DOHH2 (cell line): ENCODE measurements at regions not wholly inside any gene's neighbourhood (a gene's known extent, or its start where the extent isn't known, plus 50 kb on each side); places are given as distances from the start of the nearest gene placed in this dataset.

Experiments used
- H3F3A ChIP-seq: fragments of 200-600 bp; sonication (generic), shearing (Covaris generic); 2 replicates; pipeline ENCODE4 v1.6.0; 2016; ENCODE audit warnings: antibody characterized with exemption, mild to moderate bottlenecking; ENCODE audit not compliant: control insufficient read depth, insufficient read depth
- H3K27ac ChIP-seq: fragments of 200-600 bp; sonication (generic); 2 replicates; pipeline ENCODE4 v1.5.1; 2014; ENCODE audit warnings: low read depth, mild to moderate bottlenecking, low read length, moderate library complexity
- H3K27me3 ChIP-seq: fragments of 200-600 bp; sonication (generic); 2 replicates; pipeline ENCODE4 v1.6.1; 2014; ENCODE audit warnings: mild to moderate bottlenecking, low read length, mixed read lengths; ENCODE audit not compliant: control insufficient read depth
- H3K36me3 ChIP-seq: fragments of 200-600 bp; sonication (generic); 2 replicates; pipeline ENCODE4 v1.6.1; 2014; ENCODE audit warnings: mild to moderate bottlenecking, low read length, moderate library complexity, mixed read lengths; ENCODE audit not compliant: control insufficient read depth
- H3K4me1 ChIP-seq: fragments of 200-600 bp; sonication (generic); 2 replicates; pipeline ENCODE4 v1.6.1; 2014; ENCODE audit warnings: mild to moderate bottlenecking, low read length, mixed read lengths; ENCODE audit not compliant: control insufficient read depth
- H3K4me2 ChIP-seq: fragments of 200-600 bp; sonication (generic); 2 replicates; pipeline ENCODE4 v1.6.0; 2014; ENCODE audit warnings: mild to moderate bottlenecking, low read length, moderate library complexity
- H3K4me3 ChIP-seq: fragments of 200-600 bp; sonication (generic); 2 replicates; pipeline ENCODE4 v1.5.1; 2014; ENCODE audit warnings: mild to moderate bottlenecking, low read length, mixed read lengths
- H3K79me2 ChIP-seq: fragments of 200-600 bp; sonication (generic); 2 replicates; pipeline ENCODE4 v1.6.1; 2014; ENCODE audit warnings: mild to moderate bottlenecking, low read length, mixed read lengths; ENCODE audit not compliant: control insufficient read depth
- H3K9me2 ChIP-seq: fragments of 200-600 bp; sonication (generic); replicated peaks from 2 replicates; pipeline ENCODE4 v1.6.1; 2014; ENCODE audit warnings: mild to moderate bottlenecking, low read length, mixed read lengths; ENCODE audit not compliant: control insufficient read depth
- H3K9me3 ChIP-seq: fragments of 200-600 bp; sonication (generic); 2 replicates; pipeline ENCODE4 v1.6.1; 2014; ENCODE audit warnings: antibody characterized with exemption, low read length, mixed read lengths; ENCODE audit not compliant: control insufficient read depth, insufficient read depth
- H4K20me1 ChIP-seq: fragments of 200-600 bp; sonication (generic); 2 replicates; pipeline ENCODE4 v1.6.0; 2014; ENCODE audit warnings: low read depth, mild to moderate bottlenecking, antibody characterized with exemption, low read length, moderate library complexity; ENCODE audit not compliant: control insufficient read depth, insufficient read depth
- EZH2phosphoT487 ChIP-seq: fragments of 200-600 bp; sonication (generic); IDR thresholded peaks from 2 replicates; pipeline ENCODE4 v1.6.1; 2017; ENCODE audit warnings: borderline replicate concordance, mild to moderate bottlenecking, antibody characterized with exemption, low read length, moderate library complexity, mixed read lengths
- TF ChIP-seq, protein P1 (sequence below): fragments of 200-600 bp; sonication (generic); IDR thresholded peaks from one replicate; pipeline ENCODE4 v1.5.1; 2014; ENCODE audit warnings: antibody characterized with exemption, mild to moderate bottlenecking, low read depth, low read length; ENCODE audit not compliant: poor library complexity, severe bottlenecking

DNA sequence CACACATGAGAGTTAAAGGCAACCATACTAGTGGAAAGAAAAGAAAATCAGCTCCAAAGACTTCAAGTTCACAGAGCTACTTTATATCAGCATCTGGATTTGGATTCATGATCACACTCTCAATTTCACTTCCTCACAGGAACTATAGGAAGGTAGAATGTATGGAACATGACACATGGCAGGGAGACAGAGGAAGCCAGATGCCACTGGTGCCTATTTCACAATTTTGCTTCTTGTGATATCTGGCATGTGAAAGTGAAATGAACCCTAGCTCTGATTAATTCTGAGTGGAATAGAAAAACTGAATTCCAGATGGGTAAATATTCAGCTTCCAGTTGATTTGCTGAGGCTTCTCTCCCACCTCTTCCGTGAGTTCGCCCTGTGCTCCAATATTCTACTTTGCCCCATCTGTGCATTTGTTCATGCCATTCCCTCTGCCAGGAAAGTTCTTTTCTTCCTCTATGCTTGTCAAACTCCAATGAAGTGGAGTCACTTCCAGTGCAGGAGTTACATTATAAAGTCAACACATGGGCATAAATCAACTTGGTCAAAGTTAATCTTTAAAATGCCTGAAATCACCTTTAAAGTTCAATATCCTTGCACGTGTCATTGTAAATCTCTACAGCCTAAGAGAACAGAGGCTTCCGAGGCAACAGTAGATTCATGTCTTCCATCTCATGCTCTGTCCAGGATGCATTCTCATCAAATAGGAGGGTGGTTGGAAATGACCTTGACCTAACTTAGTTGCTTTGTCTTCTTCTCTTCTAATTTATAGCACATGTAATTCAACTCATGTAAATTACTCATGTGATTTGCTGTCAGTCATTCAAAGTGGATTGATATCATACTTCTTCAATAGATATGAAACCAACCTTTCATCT, 275.3 kb downstream of the HIVEP2 start:
- Histone ChIP-seq H3K79me2 (no peaks in the 10 kb centered on the region), H3F3A (no peaks in the 10 kb centered on the region), H3K9me2 (no peaks in the 10 kb centered on the region), H3K4me3 (no peak overlapping the region), H3K36me3 (no peaks in the 10 kb centered on the region), H3K27ac (no peak overlapping the region), H4K20me1 (no peaks in the 10 kb centered on the region), H3K4me2 (no peak overlapping the region), H3K4me1 (peaks cover 16% of the 10 kb centered on the region), H3K9me3 (no peaks in the 10 kb centered on the region), H3K27me3 (no peaks in the 10 kb centered on the region)
- TF ChIP-seq, protein P1, sequence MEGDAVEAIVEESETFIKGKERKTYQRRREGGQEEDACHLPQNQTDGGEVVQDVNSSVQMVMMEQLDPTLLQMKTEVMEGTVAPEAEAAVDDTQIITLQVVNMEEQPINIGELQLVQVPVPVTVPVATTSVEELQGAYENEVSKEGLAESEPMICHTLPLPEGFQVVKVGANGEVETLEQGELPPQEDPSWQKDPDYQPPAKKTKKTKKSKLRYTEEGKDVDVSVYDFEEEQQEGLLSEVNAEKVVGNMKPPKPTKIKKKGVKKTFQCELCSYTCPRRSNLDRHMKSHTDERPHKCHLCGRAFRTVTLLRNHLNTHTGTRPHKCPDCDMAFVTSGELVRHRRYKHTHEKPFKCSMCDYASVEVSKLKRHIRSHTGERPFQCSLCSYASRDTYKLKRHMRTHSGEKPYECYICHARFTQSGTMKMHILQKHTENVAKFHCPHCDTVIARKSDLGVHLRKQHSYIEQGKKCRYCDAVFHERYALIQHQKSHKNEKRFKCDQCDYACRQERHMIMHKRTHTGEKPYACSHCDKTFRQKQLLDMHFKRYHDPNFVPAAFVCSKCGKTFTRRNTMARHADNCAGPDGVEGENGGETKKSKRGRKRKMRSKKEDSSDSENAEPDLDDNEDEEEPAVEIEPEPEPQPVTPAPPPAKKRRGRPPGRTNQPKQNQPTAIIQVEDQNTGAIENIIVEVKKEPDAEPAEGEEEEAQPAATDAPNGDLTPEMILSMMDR = no peak
- no peak for TF ChIP-seq EZH2phosphoT487

- H4K20me1 ChIP-seq = no peaks in the 10 kb centered on the region
- no peaks in the 10 kb centered on the region for H3K9me2 ChIP-seq
- H3F3A ChIP-seq = no peaks in the 10 kb centered on the region
- no peaks in the 10 kb centered on the region for H3K9me3 ChIP-seq
- H3K27ac ChIP-seq = no peak overlapping the region
- TF ChIP-seq EZH2phosphoT487 = no peak
- TF ChIP-seq, protein P1 = no peak
- no peaks in the 10 kb centered on the region for H3K27me3 ChIP-seq
- no peak overlapping the region for H3K4me3 ChIP-seq
- no peak overlapping the region for H3K4me2 ChIP-seq
- H3K79me2 ChIP-seq = no peaks in the 10 kb centered on the region
- peaks cover 11% of the 10 kb centered on the region for H3K4me1 ChIP-seq
- no peaks in the 10 kb centered on the region for H3K36me3 ChIP-seq
Observed at GRCh38 chr6:142671791-142672190, 273.2 kb downstream of the HIVEP2 start.

GRCh38 chr6:142675517-142675916, 269.5 kb downstream of the HIVEP2 start:
- no peak overlapping the region for H3K4me3 ChIP-seq
- H3K9me2 ChIP-seq = no peaks in the 10 kb centered on the region
- H3K4me1 ChIP-seq = peaks cover 8% of the 10 kb centered on the region
- no peaks in the 10 kb centered on the region for H4K20me1 ChIP-seq
- no peaks in the 10 kb centered on the region for H3K9me3 ChIP-seq
- H3F3A ChIP-seq = no peaks in the 10 kb centered on the region
- no peaks in the 10 kb centered on the region for H3K79me2 ChIP-seq
- H3K36me3 ChIP-seq = no peaks in the 10 kb centered on the region
- peaks cover 5% of the 10 kb centered on the region; the same call in 1 of the 2 replicates for H3K27me3 ChIP-seq
- H3K4me2 ChIP-seq = no peak overlapping the region
- H3K27ac ChIP-seq = no peak overlapping the region
- TF ChIP-seq, protein P1 = no peak
- no peak for TF ChIP-seq EZH2phosphoT487
